Keratinocyte (primary cell): ENCODE measurements at regions not wholly inside any gene's neighbourhood (a gene's known extent, or its start where the extent isn't known, plus 50 kb on each side); places are given as distances from the start of the nearest gene placed in this dataset.

Experiments
- DNase-seq: peaks from one replicate; pipeline ENCODE4 v3.0.0-alpha.2; 2011; ENCODE audit warnings: low read depth, missing footprints, low spot score
- FAIRE-seq: peaks from 2 replicates; lab custom pipeline; 2011; peaks lifted over from hg19 to GRCh38; lab: Jason Lieb, UNC
- H2AFZ ChIP-seq: 2 replicates; pipeline ENCODE4 v1.6.0; 2012; ENCODE audit warnings: low read length, control low read depth, inconsistent platforms; ENCODE audit not compliant: control insufficient read depth
- H3K27ac ChIP-seq: 2 replicates; pipeline ENCODE4 v1.5.1; 2011; ENCODE audit warnings: low read length; ENCODE audit not compliant: control insufficient read depth, insufficient read depth
- H3K27me3 ChIP-seq: 3 replicates; pipeline ENCODE4 v1.6.0; 2011; ENCODE audit warnings: low read length; ENCODE audit not compliant: control insufficient read depth, insufficient read depth; ENCODE audit errors: extremely low read depth
- H3K36me3 ChIP-seq, 2 experiments: 2 replicates in 1 of 2; 3 replicates in 1 of 2; pipeline ENCODE4 v1.5.1; 2011; ENCODE audit warnings: low read length in 2 of 2, mild to moderate bottlenecking in 1 of 2; ENCODE audit not compliant: control insufficient read depth in 2 of 2, insufficient read depth in 2 of 2; ENCODE audit errors: extremely low read depth in 1 of 2
- H3K4me1 ChIP-seq: 3 replicates; pipeline ENCODE4 v1.5.1; 2011; ENCODE audit warnings: low read length; ENCODE audit not compliant: control insufficient read depth, insufficient read depth; ENCODE audit errors: extremely low read depth
- H3K4me2 ChIP-seq: 3 replicates; pipeline ENCODE4 v1.6.0; 2011; ENCODE audit warnings: low read depth, low read length; ENCODE audit not compliant: control insufficient read depth, insufficient read depth; ENCODE audit errors: extremely low read depth
- H3K4me3 ChIP-seq, 3 experiments: fragments of 200-600 bp in 1 of 3; sonication (generic) in 1 of 3; 2 replicates in 2 of 3; 3 replicates in 1 of 3; pipeline ENCODE4 v1.5.1; 2011 to 2016; ENCODE audit warnings: low read length in 3 of 3, mild to moderate bottlenecking in 3 of 3, control low read depth in 2 of 3, inconsistent platforms in 1 of 3, low read depth in 1 of 3, mixed read lengths in 1 of 3, mixed run types in 1 of 3, moderate library complexity in 1 of 3; ENCODE audit not compliant: control insufficient read depth in 2 of 3, insufficient read depth in 2 of 3; ENCODE audit errors: extremely low read depth in 1 of 3
- H3K79me2 ChIP-seq: 2 replicates; pipeline ENCODE4 v1.6.0; 2012; ENCODE audit warnings: low read length; ENCODE audit not compliant: control insufficient read depth, insufficient read depth
- H3K9ac ChIP-seq: 3 replicates; pipeline ENCODE4 v1.6.0; 2011; ENCODE audit warnings: low read length; ENCODE audit not compliant: control insufficient read depth, insufficient read depth; ENCODE audit errors: extremely low read depth
- H3K9me1 ChIP-seq: 3 replicates; pipeline ENCODE4 v1.6.0; 2011; ENCODE audit warnings: low read length; ENCODE audit not compliant: control insufficient read depth, insufficient read depth; ENCODE audit errors: extremely low read depth
- H3K9me3 ChIP-seq: 2 replicates; pipeline ENCODE4 v1.5.1; 2012; ENCODE audit warnings: low read depth, low read length; ENCODE audit not compliant: control insufficient read depth
- H4K20me1 ChIP-seq: 3 replicates; pipeline ENCODE4 v1.6.0; 2011; ENCODE audit warnings: low read length; ENCODE audit not compliant: control insufficient read depth, insufficient read depth; ENCODE audit errors: extremely low read depth
- CTCF ChIP-seq, 3 experiments: IDR thresholded peaks in 1 of 3; conservative IDR thresholded peaks in 1 of 3; optimal IDR thresholded peaks in 1 of 3; 2 replicates in 2 of 3; 3 replicates in 1 of 3; pipeline versions ENCODE3 to v1.5.1; 2011; ENCODE audit warnings: low read length in 3 of 3, mild to moderate bottlenecking in 3 of 3, moderate library complexity in 2 of 3, control low read depth in 1 of 3, inconsistent platforms in 1 of 3; ENCODE audit not compliant: insufficient read depth in 2 of 3; ENCODE audit errors: extremely low read depth in 1 of 3
- EZH2 ChIP-seq: IDR thresholded peaks from one replicate; pipeline ENCODE4 v1.6.1; 2012; ENCODE audit warnings: inconsistent platforms, mild to moderate bottlenecking, low read length, moderate library complexity
- dilution Hi-C: fragments of 300-500 bp; cut with MboI; formaldehyde crosslinking; loops from one replicate; pipeline ENCODE4 v1.7.0; 2020; ENCODE audit warnings: low sequenced_read_pairs; ENCODE audit not compliant: extremely low pct_ligation_motif_present

GRCh38 chr1:223454959-223455358 lies 61.7 kb downstream of the CCDC185 start:
- no peaks in the 10 kb centered on the region for H4K20me1 ChIP-seq
- H3K79me2 ChIP-seq: no peaks in the 10 kb centered on the region
- no peak for FAIRE-seq
- H3K9me1 ChIP-seq: no peaks in the 10 kb centered on the region
- no peak overlapping the region for H3K27ac ChIP-seq
- H3K27me3 ChIP-seq: peaks cover 6% of the 10 kb centered on the region
- H3K36me3 ChIP-seq: no peaks in the 10 kb centered on the region
- H3K4me1 ChIP-seq: no peaks in the 10 kb centered on the region
- H2AFZ ChIP-seq: no peak overlapping the region
- TF ChIP-seq EZH2: no peak
- TF ChIP-seq CTCF (optimal IDR thresholded peaks at IDR 0.05 in 1 of 3, IDR thresholded peaks at IDR 0.05 in 1 of 3, conservative IDR thresholded peaks at IDR 0.05 in 1 of 3; ENCODE audit: extremely low read depth in 1 of 3, insufficient read depth in 2 of 3, low read length in 3 of 3): no peak
- H3K4me3 ChIP-seq: no peak overlapping the region
- dilution Hi-C loops: no loop called here
- no peak overlapping the region for H3K9ac ChIP-seq
- DNase-seq: no peak
- H3K9me3 ChIP-seq: no peaks in the 10 kb centered on the region
- no peak overlapping the region for H3K4me2 ChIP-seq

DNA sequence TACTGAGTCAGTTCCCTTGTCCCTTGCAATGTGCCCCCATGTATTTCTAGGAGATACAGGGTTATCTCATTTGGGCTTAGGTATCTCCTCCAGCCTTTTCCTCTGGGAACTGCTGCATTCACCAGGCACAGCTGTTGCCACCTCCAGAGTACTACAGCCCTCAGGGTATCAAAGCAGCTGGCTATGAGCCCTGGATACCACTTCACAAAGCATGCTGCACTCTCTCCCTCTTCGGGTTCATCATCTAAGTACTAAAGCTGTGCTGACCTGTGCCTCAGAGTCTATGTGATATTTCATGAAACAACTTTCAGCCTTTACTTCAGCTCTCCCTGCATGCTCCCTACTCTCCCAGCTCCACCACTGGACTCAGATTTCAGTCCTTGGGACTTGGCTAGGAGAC lies 62.3 kb downstream of the CCDC185 start:
- dilution Hi-C loops: no loop called here
- FAIRE-seq: no peak
- no peaks in the 10 kb centered on the region for H4K20me1 ChIP-seq

More for the DNA sequence above, 62.3 kb downstream of the CCDC185 start:
- no peaks in the 10 kb centered on the region for H3K36me3 ChIP-seq
- H3K27ac ChIP-seq: no peak overlapping the region
- H3K79me2 ChIP-seq: no peaks in the 10 kb centered on the region
- H3K9me1 ChIP-seq: no peaks in the 10 kb centered on the region
- H3K4me1 ChIP-seq: no peaks in the 10 kb centered on the region
- no peak overlapping the region for H2AFZ ChIP-seq
- H3K9ac ChIP-seq: no peak overlapping the region
- no peak overlapping the region for H3K4me2 ChIP-seq
- H3K27me3 ChIP-seq: peaks cover 6% of the 10 kb centered on the region
- TF ChIP-seq EZH2: no peak
- TF ChIP-seq CTCF (optimal IDR thresholded peaks at IDR 0.05 in 1 of 3, IDR thresholded peaks at IDR 0.05 in 1 of 3, conservative IDR thresholded peaks at IDR 0.05 in 1 of 3; ENCODE audit: extremely low read depth in 1 of 3, insufficient read depth in 2 of 3, low read length in 3 of 3): no peak
- H3K9me3 ChIP-seq: no peaks in the 10 kb centered on the region
- no peak overlapping the region for H3K4me3 ChIP-seq
- DNase-seq: no peak
